ENCODE measurements at regions not wholly inside any gene's neighbourhood (a gene's known extent, or its start where the extent isn't known, plus 50 kb on each side); places are given as distances from the start of the nearest gene placed in this dataset.

DNA sequence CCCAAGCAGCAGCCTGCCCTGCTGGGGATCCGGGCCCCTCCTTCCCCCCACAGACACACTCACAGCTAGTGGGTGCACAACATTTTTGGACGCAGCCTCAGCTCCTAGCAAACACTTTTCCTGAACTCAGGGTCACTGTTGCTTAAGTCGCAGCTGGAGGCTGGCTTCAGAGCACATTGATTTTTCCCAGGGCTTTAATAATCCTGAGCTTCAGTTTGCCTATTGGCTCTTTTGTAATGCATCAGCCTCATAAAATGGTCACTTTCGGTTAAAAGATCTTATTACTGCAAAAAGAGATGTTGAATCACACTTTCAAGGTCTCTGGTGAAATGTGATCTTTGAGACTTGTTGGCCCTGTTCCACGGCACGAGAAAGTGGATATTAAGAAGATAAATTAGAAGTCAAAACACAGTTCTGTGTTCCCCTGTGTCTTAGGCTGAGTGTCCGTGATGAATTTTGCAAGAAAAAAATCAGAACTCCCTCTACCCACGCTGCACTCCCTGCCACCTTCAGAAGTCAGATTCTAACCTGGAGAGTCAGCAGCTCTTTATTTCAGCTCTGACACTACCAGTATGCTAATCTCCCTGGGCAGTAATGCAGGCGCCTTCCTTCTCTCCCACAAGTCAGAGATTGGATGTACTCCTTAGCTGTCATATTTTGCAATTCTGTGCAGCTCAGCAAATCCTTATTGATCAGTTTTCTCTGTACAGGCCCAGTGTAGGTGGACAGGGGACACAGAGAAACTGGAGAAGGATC lies 158.2 kb upstream of the E2F8 start:
- Mint-ChIP-seq H3K36me3 (no peaks in the 10 kb centered on the region), H3K9me3 (peaks cover 0 to 2% (median 0%) of the 10 kb centered on the region in 7 donors), H3K27me3 (peaks cover 4% of the 10 kb centered on the region), H3K4me1 (no peaks in the 10 kb centered on the region), H3K27ac (no peak overlapping the region), H3K4me3 (no peak overlapping the region)
- Histone ChIP-seq H3K27me3 (ENCODE audit: control insufficient read depth, insufficient read depth, low read length) (no peaks in the 10 kb centered on the region), H3K4me3 (ENCODE audit: low read depth, low read length) (no peak overlapping the region), H3K4me1 (ENCODE audit: control insufficient read depth, insufficient read depth, low read length, poor library complexity, severe bottlenecking) (no peaks in the 10 kb centered on the region), H3K27ac (ENCODE audit: insufficient read depth, low read length, poor library complexity, severe bottlenecking) (no peak overlapping the region), H3K9me3 (ENCODE audit: control insufficient read depth in 2 of 2, low read length in 2 of 2) (no peaks in the 10 kb centered on the region), H3K36me3 (ENCODE audit: control insufficient read depth, insufficient read depth, low read length) (no peaks in the 10 kb centered on the region)
- DNase-seq (no peak), ATAC-seq (ENCODE audit: low read depth in 2 of 2) (no peak)

DNA sequence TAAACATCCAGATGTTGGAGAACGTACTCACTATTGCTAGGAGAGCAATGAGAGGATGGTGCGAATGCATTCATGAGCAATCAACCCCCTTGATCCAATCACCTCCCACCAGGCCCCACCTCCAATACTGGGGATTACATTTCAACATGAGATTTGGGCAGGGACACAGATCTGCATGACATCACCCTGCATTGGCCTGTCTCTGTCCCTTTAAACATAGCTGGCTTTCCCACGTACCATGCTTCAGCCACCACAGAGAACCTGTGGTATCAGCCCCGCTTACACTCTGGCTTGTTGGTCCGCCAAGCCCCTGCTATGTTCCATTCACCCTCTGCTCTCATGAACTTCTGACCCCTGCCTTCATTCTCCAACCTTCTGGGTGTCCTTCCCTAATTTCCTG lies 157.5 kb upstream of the E2F8 start:
- Mint-ChIP-seq H3K27ac (no peak overlapping the region), H3K27me3 (peaks cover 4% of the 10 kb centered on the region), H3K4me3 (no peak overlapping the region), H3K4me1 (no peaks in the 10 kb centered on the region), H3K9me3 (peaks cover 0 to 2% (median 0%) of the 10 kb centered on the region in 7 donors), H3K36me3 (no peaks in the 10 kb centered on the region)
- H3K36me3 ChIP-seq (ENCODE audit: control insufficient read depth, insufficient read depth, low read length): no peaks in the 10 kb centered on the region
- no peaks in the 10 kb centered on the region for H3K9me3 ChIP-seq (ENCODE audit: control insufficient read depth in 2 of 2, low read length in 2 of 2)
- H3K4me3 ChIP-seq (ENCODE audit: low read depth, low read length): no peak overlapping the region
- H3K27ac ChIP-seq (ENCODE audit: insufficient read depth, low read length, poor library complexity, severe bottlenecking): no peak overlapping the region
- ATAC-seq (ENCODE audit: low read depth in 2 of 2): no peak
- no peaks in the 10 kb centered on the region for H3K4me1 ChIP-seq (ENCODE audit: control insufficient read depth, insufficient read depth, low read length, poor library complexity, severe bottlenecking)
- no peak for DNase-seq
- H3K27me3 ChIP-seq (ENCODE audit: control insufficient read depth, insufficient read depth, low read length): no peaks in the 10 kb centered on the region

GRCh38 chr11:19395050-19395449 lies 154.3 kb upstream of the E2F8 start:
- no peaks in the 10 kb centered on the region for H3K4me1 Mint-ChIP-seq
- H3K27ac Mint-ChIP-seq: no peak overlapping the region

GRCh38 chr11:19394525-19395016 lies 153.8 kb upstream of the E2F8 start:
- no peak for ATAC-seq (ENCODE audit: low read depth in 2 of 2)
- no peaks in the 10 kb centered on the region for H3K36me3 ChIP-seq (ENCODE audit: control insufficient read depth, insufficient read depth, low read length)
- Mint-ChIP-seq H3K36me3 (no peaks in the 10 kb centered on the region), H3K9me3 (peaks cover 0 to 3% (median 0%) of the 10 kb centered on the region in 7 donors), H3K4me3 (no peak overlapping the region), H3K27me3 (peaks cover 4% of the 10 kb centered on the region), H3K27ac (no peak overlapping the region), H3K4me1 (no peaks in the 10 kb centered on the region)
- no peaks in the 10 kb centered on the region for H3K9me3 ChIP-seq (ENCODE audit: control insufficient read depth in 2 of 2, low read length in 2 of 2)
- H3K4me3 ChIP-seq (ENCODE audit: low read depth, low read length): no peak overlapping the region
- H3K27me3 ChIP-seq (ENCODE audit: control insufficient read depth, insufficient read depth, low read length): no peaks in the 10 kb centered on the region
- no peaks in the 10 kb centered on the region for H3K4me1 ChIP-seq (ENCODE audit: control insufficient read depth, insufficient read depth, low read length, poor library complexity, severe bottlenecking)
- H3K27ac ChIP-seq (ENCODE audit: insufficient read depth, low read length, poor library complexity, severe bottlenecking): no peak overlapping the region
- no peak for DNase-seq

More at GRCh38 chr11:19395050-19395449, 154.3 kb upstream of the E2F8 start:
- Mint-ChIP-seq H3K36me3 (no peaks in the 10 kb centered on the region), H3K4me3 (no peak overlapping the region), H3K9me3 (peaks cover 0 to 3% (median 0%) of the 10 kb centered on the region in 7 donors), H3K27me3 (peaks cover 4% of the 10 kb centered on the region)
- H3K27ac ChIP-seq (ENCODE audit: insufficient read depth, low read length, poor library complexity, severe bottlenecking): no peak overlapping the region
- ATAC-seq (ENCODE audit: low read depth in 2 of 2): no peak
- H3K9me3 ChIP-seq (ENCODE audit: control insufficient read depth in 2 of 2, low read length in 2 of 2): no peaks in the 10 kb centered on the region
- no peaks in the 10 kb centered on the region for H3K36me3 ChIP-seq (ENCODE audit: control insufficient read depth, insufficient read depth, low read length)
- no peak for DNase-seq
- H3K27me3 ChIP-seq (ENCODE audit: control insufficient read depth, insufficient read depth, low read length): no peaks in the 10 kb centered on the region
- no peak overlapping the region for H3K4me3 ChIP-seq (ENCODE audit: low read depth, low read length)
- no peaks in the 10 kb centered on the region for H3K4me1 ChIP-seq (ENCODE audit: control insufficient read depth, insufficient read depth, low read length, poor library complexity, severe bottlenecking)

DNA sequence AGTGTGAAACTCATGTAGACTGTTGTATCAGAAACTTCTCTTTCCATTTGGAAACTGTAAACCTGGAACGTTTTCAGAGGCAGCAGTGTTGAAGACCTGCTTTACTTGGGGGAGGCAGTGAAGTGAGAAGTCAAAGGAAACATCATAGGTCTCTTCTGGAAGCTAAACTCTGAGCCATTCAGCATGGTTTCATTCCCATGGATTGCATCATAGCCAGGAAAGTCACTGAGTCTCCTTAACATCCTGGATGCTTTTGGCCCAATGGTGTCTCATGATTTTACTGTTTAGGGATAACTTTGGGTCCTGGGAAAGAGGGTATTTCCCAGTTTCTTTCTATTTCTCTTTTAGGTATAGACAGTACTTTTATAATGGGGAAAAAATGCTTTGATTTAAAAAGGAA lies 153.2 kb upstream of the E2F8 start:
- DNase-seq: no peak
- Mint-ChIP-seq H3K9me3 (peaks cover 0 to 3% (median 0%) of the 10 kb centered on the region in 7 donors), H3K4me1 (no peaks in the 10 kb centered on the region), H3K36me3 (no peaks in the 10 kb centered on the region), H3K4me3 (no peak overlapping the region), H3K27me3 (peaks cover 4% of the 10 kb centered on the region), H3K27ac (no peak overlapping the region)
- no peak overlapping the region for H3K4me3 ChIP-seq (ENCODE audit: low read depth, low read length)
- H3K27me3 ChIP-seq (ENCODE audit: control insufficient read depth, insufficient read depth, low read length): no peaks in the 10 kb centered on the region
- no peaks in the 10 kb centered on the region for H3K36me3 ChIP-seq (ENCODE audit: control insufficient read depth, insufficient read depth, low read length)
- H3K9me3 ChIP-seq (ENCODE audit: control insufficient read depth in 2 of 2, low read length in 2 of 2): no peaks in the 10 kb centered on the region
- H3K4me1 ChIP-seq (ENCODE audit: control insufficient read depth, insufficient read depth, low read length, poor library complexity, severe bottlenecking): no peaks in the 10 kb centered on the region
- H3K27ac ChIP-seq (ENCODE audit: insufficient read depth, low read length, poor library complexity, severe bottlenecking): no peak overlapping the region
- ATAC-seq (ENCODE audit: low read depth in 2 of 2): no peak

GRCh38 chr11:19392847-19393518 lies 152.2 kb upstream of the E2F8 start:
- Mint-ChIP-seq H3K9me3 (peaks cover 0 to 3% (median 0%) of the 10 kb centered on the region in 7 donors), H3K4me3 (no peak overlapping the region), H3K27me3 (peaks cover 4% of the 10 kb centered on the region), H3K27ac (no peak overlapping the region), H3K4me1 (no peaks in the 10 kb centered on the region), H3K36me3 (no peaks in the 10 kb centered on the region)
- no peak for ATAC-seq (ENCODE audit: low read depth in 2 of 2)
- Histone ChIP-seq H3K4me3 (ENCODE audit: low read depth, low read length) (no peak overlapping the region), H3K27ac (ENCODE audit: insufficient read depth, low read length, poor library complexity, severe bottlenecking) (no peak overlapping the region), H3K36me3 (ENCODE audit: control insufficient read depth, insufficient read depth, low read length) (no peaks in the 10 kb centered on the region), H3K9me3 (ENCODE audit: control insufficient read depth in 2 of 2, low read length in 2 of 2) (no peaks in the 10 kb centered on the region), H3K27me3 (ENCODE audit: control insufficient read depth, insufficient read depth, low read length) (no peaks in the 10 kb centered on the region), H3K4me1 (ENCODE audit: control insufficient read depth, insufficient read depth, low read length, poor library complexity, severe bottlenecking) (no peaks in the 10 kb centered on the region)
- DNase-seq: no peak

DNA sequence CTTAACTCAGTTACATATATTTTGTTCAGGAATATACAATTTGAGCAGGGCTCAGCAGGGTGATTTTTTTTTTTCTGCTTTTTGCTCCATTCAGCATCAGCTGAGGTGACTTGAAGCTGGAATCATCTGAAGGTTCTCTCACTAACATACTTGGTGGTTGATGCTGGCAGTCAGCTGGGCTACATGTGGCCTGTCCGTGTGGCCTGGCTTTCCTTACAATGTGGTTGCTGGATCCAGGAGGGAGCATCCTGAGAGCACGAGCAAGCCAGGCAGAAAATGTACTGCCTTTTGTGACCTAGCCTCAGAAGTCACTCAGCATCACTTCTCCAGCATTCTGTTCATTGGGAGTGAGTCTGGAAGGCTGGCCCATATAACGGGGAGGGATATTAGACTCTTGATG lies 151.6 kb upstream of the E2F8 start:
- ATAC-seq (ENCODE audit: low read depth in 2 of 2): no peak
- H3K27me3 ChIP-seq (ENCODE audit: control insufficient read depth, insufficient read depth, low read length): no peaks in the 10 kb centered on the region
- no peaks in the 10 kb centered on the region for H3K36me3 ChIP-seq (ENCODE audit: control insufficient read depth, insufficient read depth, low read length)
- H3K4me1 ChIP-seq (ENCODE audit: control insufficient read depth, insufficient read depth, low read length, poor library complexity, severe bottlenecking): no peaks in the 10 kb centered on the region
- no peaks in the 10 kb centered on the region for H3K9me3 ChIP-seq (ENCODE audit: control insufficient read depth in 2 of 2, low read length in 2 of 2)
- Mint-ChIP-seq H3K9me3 (peaks cover 0 to 3% (median 0%) of the 10 kb centered on the region in 7 donors), H3K27ac (no peak overlapping the region), H3K4me1 (no peaks in the 10 kb centered on the region), H3K36me3 (no peaks in the 10 kb centered on the region), H3K4me3 (no peak overlapping the region), H3K27me3 (peaks cover 4% of the 10 kb centered on the region)
- H3K4me3 ChIP-seq (ENCODE audit: low read depth, low read length): no peak overlapping the region
- DNase-seq: no peak
- H3K27ac ChIP-seq (ENCODE audit: insufficient read depth, low read length, poor library complexity, severe bottlenecking): no peak overlapping the region
